H1 (cell line): ENCODE measurements at regions not wholly inside any gene's neighbourhood (a gene's known extent, or its start where the extent isn't known, plus 50 kb on each side); places are given as distances from the start of the nearest gene placed in this dataset.
A peak's percentile ranks its signal among the peaks of the same experiment; 100 is the strongest.

ENCODE experiments used
- ATF3 ChIP-seq: IDR thresholded peaks from 2 replicates; pipeline ENCODE4 v1.6.1; 2011; ENCODE audit warnings: low read depth, mild to moderate bottlenecking, low read length; ENCODE audit not compliant: insufficient read depth
- CBX5 ChIP-seq: fragments of 300-800, 300-1000 bp; sonication (generic); IDR thresholded peaks from 2 replicates; pipeline ENCODE4 v1.7.1; 2016; ENCODE audit warnings: antibody characterized with exemption, low read length, low read depth
- CHD2 ChIP-seq: IDR thresholded peaks from 2 replicates; pipeline ENCODE4 v1.6.1; 2012; ENCODE audit warnings: low read length, improper control_type of control experiment
- GABPA ChIP-seq: IDR thresholded peaks from 2 replicates; pipeline ENCODE4 v1.6.1; 2011; ENCODE audit warnings: mild to moderate bottlenecking, low read length, moderate library complexity, borderline replicate concordance; ENCODE audit not compliant: insufficient read depth
- JUND ChIP-seq: IDR thresholded peaks from 2 replicates; pipeline ENCODE4 v1.6.1; 2011; ENCODE audit warnings: mild to moderate bottlenecking, improper control_type of control experiment, low read length
- KDM4A ChIP-seq: IDR thresholded peaks from one replicate; pipeline ENCODE4 v1.7.1; 2012; ENCODE audit warnings: low read depth, mild to moderate bottlenecking, moderate library complexity, low read length, inconsistent platforms; ENCODE audit not compliant: severe bottlenecking
- MAFK ChIP-seq: IDR thresholded peaks from 2 replicates; pipeline ENCODE4 v1.6.1; 2012; ENCODE audit warnings: low read depth, mild to moderate bottlenecking, improper control_type of control experiment, low read length
- PHF8 ChIP-seq: fragments of 200-600 bp; sonication (generic); conservative IDR thresholded peaks from 2 replicates; pipeline ENCODE4 v1.7.1; 2012; ENCODE audit warnings: low read depth, mild to moderate bottlenecking, inconsistent platforms, low read length, moderate library complexity
- POLR2A ChIP-seq, 2 experiments: IDR thresholded peaks; 1 replicate in 1 of 2; 2 replicates in 1 of 2; pipeline ENCODE4 v1.6.1; 2011; ENCODE audit warnings: low read depth in 2 of 2, low read length in 2 of 2, mild to moderate bottlenecking in 2 of 2; ENCODE audit errors: control extremely low read depth in 1 of 2
- POLR2AphosphoS5 ChIP-seq: IDR thresholded peaks from 2 replicates; pipeline ENCODE4 v1.6.1; 2011; ENCODE audit warnings: low read depth, low read length
- POU5F1 ChIP-seq: IDR thresholded peaks from 2 replicates; pipeline ENCODE4 v1.6.1; 2011; ENCODE audit warnings: low read depth, mild to moderate bottlenecking, low read length, moderate library complexity
- SUZ12 ChIP-seq: fragments of 200-600 bp; sonication (generic); IDR thresholded peaks from 2 replicates; pipeline ENCODE4 v1.6.1; 2012; ENCODE audit warnings: mild to moderate bottlenecking, inconsistent platforms, low read length, moderate library complexity, mixed read lengths
- TBP ChIP-seq: IDR thresholded peaks from 2 replicates; pipeline ENCODE4 v1.6.1; 2011; ENCODE audit warnings: low read depth, low read length, improper control_type of control experiment
- TEAD4 ChIP-seq: IDR thresholded peaks from 2 replicates; pipeline ENCODE4 v1.6.1; 2012; ENCODE audit warnings: low read depth, low read length, inconsistent platforms, mixed read lengths

GRCh38 chr13:20301403-20302071 is 69.4 kb upstream of the GJB6 start (continued):
- TF ChIP-seq TBP (peak; percentile 64; the same call in 1 of the 2 replicates), CHD2 (no peak), POLR2A (IDR thresholded peaks at IDR 0.05; ENCODE audit: control extremely low read depth in 1 of 2, low read depth in 2 of 2, low read length in 2 of 2) (no peak), PHF8 (peak; percentile 24; the same call in 1 of the 2 replicates), KDM4A (peak; percentile 85), SUZ12 (peak; percentile 78), JUND (no peak), POLR2AphosphoS5 (no peak), CBX5 (no peak), GABPA (no peak), ATF3 (no peak), MAFK (no peak), TEAD4 (no peak), POU5F1 (no peak)
